Esophagus squamous epithelium (tissue), 5 donors: ENCODE measurements at regions not wholly inside any gene's neighbourhood (a gene's known extent, or its start where the extent isn't known, plus 50 kb on each side); places are given as distances from the start of the nearest gene placed in this dataset.

Experiments
- DNase-seq: peaks from one replicate; lab custom pipeline; 2025; lab: John Stamatoyannopoulos, UW
- H3K27ac ChIP-seq, 4 donors: fragments of 200-600 bp; sonication (generic); one replicate each; pipeline ENCODE4 v1.5.1; 2016 to 2019; ENCODE audit warnings: mild to moderate bottlenecking in 1 of 4
- H3K27me3 ChIP-seq, 4 donors: fragments of 200-600 bp; sonication (generic); 1 replicate in 3 of 4; 2 replicates in 1 of 4; pipeline versions ENCODE4 v1.5.1 to v1.6.0; 2017 to 2021; ENCODE audit warnings: antibody characterized with exemption in 1 of 4
- H3K36me3 ChIP-seq, 3 donors: fragments of 200-600 bp; sonication (generic); one replicate each; pipeline ENCODE4 v1.5.1; 2016 to 2019
- H3K4me1 ChIP-seq, 3 donors: fragments of 200-600 bp; sonication (generic); one replicate each; pipeline ENCODE4 v1.5.1; 2017 to 2019
- H3K4me3 ChIP-seq, 4 donors: fragments of 200-600 bp; sonication (generic); 1 replicate in 3 of 4; 2 replicates in 1 of 4; pipeline ENCODE4 v1.5.1; 2016 to 2019; ENCODE audit warnings: mild to moderate bottlenecking in 2 of 4, moderate library complexity in 1 of 4
- H3K9me3 ChIP-seq, 3 donors: fragments of 200-600 bp; sonication (generic); one replicate each; pipeline ENCODE4 v1.5.1; 2016 to 2019
- POLR2A ChIP-seq, 4 donors: fragments of 450-650 bp; IDR thresholded peaks; one replicate each; pipeline ENCODE4 v1.6.1; 2017; ENCODE audit warnings: antibody characterized with exemption in 4 of 4, mild to moderate bottlenecking in 4 of 4, moderate library complexity in 3 of 4
- WGBS, 2 donors: methylation state at CpG; one replicate each; pipeline ENCODE4 v1.1.5; 2018; 5-methylcytosine and 5-hydroxymethylcytosine counted together
- intact Hi-C: fragments of 100-400 bp; cut with DNase I; formaldehyde crosslinking; loops from one replicate; pipeline ENCODE4 v1.15.0; 2022
- TF ChIP-seq, protein P1 (sequence below), 6 experiments: fragments of 450-650 bp in 4 of 6; fragments of 200-600 bp in 2 of 6; sonication (generic) in 2 of 6; IDR thresholded peaks; one replicate each; pipeline ENCODE4 v1.5.1; 2016 to 2019; ENCODE audit warnings: antibody characterized with exemption in 6 of 6, mild to moderate bottlenecking in 4 of 6, moderate library complexity in 4 of 6
- donor health status: DM: yes; HTN: yes; CAD: no.

DNA sequence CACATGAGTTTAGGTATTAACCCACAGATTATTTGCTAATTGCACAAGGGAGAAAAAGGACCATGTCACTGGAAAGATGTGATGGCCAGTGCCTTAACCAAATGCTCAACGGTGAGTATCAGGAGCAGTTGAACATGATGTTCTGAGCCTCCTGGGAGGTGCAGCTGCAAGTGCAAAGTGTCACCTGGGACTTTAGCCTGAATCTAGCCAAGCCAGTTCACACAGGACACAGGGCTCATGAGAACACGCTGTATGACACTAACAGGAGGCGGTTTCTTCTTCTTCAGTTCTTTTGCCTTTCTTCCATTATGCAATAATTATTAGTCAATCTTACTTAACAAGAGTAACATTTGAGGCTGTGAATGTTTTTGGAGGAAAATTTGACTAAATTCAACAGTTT is 225.3 kb downstream of the THBS2 start:
- Histone ChIP-seq H3K27me3 (no peaks in the 10 kb centered on the region), H3K4me1 (peaks cover 0 to 4% (median 0%) of the 10 kb centered on the region in 3 donors), H3K4me3 (no peak overlapping the region), H3K9me3 (no peaks in the 10 kb centered on the region), H3K36me3 (no peaks in the 10 kb centered on the region), H3K27ac (no peak overlapping the region)
- intact Hi-C loops: no loop called here
- DNase-seq: no peak
- WGBS, 2 donors: 73 to 88% methylated on average over 3 of the region's 3 CpGs
- TF ChIP-seq, protein P1, sequence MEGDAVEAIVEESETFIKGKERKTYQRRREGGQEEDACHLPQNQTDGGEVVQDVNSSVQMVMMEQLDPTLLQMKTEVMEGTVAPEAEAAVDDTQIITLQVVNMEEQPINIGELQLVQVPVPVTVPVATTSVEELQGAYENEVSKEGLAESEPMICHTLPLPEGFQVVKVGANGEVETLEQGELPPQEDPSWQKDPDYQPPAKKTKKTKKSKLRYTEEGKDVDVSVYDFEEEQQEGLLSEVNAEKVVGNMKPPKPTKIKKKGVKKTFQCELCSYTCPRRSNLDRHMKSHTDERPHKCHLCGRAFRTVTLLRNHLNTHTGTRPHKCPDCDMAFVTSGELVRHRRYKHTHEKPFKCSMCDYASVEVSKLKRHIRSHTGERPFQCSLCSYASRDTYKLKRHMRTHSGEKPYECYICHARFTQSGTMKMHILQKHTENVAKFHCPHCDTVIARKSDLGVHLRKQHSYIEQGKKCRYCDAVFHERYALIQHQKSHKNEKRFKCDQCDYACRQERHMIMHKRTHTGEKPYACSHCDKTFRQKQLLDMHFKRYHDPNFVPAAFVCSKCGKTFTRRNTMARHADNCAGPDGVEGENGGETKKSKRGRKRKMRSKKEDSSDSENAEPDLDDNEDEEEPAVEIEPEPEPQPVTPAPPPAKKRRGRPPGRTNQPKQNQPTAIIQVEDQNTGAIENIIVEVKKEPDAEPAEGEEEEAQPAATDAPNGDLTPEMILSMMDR (IDR thresholded peaks at IDR 0.05): no peak
- no peak for TF ChIP-seq POLR2A (IDR thresholded peaks at IDR 0.05)

DNA sequence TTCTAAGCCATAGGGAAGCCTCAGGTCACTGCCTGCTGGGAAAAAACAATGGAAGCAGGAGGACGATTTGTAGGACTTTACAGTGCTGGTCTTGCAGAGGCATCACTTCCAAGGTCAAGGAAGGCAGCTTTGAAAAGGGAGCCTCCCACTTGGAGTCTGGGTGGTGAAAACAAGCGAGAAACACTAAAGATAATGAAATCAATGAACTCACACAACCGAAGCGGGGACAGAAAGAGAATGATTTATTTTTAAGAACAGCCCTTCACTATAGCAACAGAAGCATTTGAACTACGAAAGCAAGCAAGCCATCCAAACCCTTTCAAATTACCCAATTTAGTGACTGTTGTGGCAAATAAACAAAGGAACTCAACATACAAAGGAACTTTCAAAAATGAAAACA is 227.5 kb downstream of the THBS2 start:
- DNase-seq: no peak
- Histone ChIP-seq H3K27ac (peak overlapping the region in 3 of 4 donors; percentile 8 to 19 (median 17)), H3K4me3 (no peak overlapping the region), H3K27me3 (no peaks in the 10 kb centered on the region), H3K36me3 (no peaks in the 10 kb centered on the region), H3K4me1 (peaks cover 0 to 6% (median 0%) of the 10 kb centered on the region in 3 donors), H3K9me3 (no peaks in the 10 kb centered on the region)
- 59 to 76% methylated on average over 5 of the region's 5 CpGs for WGBS, 2 donors
- intact Hi-C loops: no loop called here
- no peak for TF ChIP-seq POLR2A (IDR thresholded peaks at IDR 0.05)
- TF ChIP-seq, protein P1 (IDR thresholded peaks at IDR 0.05): no peak

DNA sequence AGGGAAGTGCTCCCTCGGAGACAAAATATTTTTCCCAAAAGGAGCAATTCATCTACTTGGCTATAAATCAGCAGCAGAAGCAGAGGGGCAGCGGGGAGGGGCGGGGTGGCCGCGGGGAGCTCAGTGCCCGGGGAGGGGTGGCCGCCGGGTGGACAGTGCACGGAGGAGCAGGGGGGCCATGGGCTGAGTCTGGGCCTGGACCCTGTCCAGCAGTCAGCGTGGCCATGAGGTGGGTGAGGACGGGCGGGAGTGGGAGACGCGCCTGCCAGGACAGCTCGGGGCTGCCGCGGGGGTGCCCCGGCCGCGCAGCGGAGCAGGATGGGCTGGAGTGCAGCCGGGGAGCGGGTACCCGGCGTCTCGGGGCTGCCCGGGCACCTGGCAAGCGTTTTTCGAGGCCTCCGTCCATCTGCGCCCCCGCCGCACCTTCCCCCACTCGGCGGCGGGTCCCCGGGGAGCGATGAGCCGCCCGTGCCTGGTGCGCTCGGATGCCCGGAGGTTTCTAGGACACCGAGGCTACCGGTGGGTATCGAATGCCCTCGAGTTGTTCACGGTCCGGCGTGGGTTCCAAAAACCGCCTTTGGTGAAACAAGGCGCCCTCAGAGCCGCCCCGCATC is 229.5 kb downstream of the THBS2 start:
- H3K27me3 ChIP-seq: no peaks in the 10 kb centered on the region
- intact Hi-C loops: no loop called here
- peak overlapping the region in 1 of 4 donors; percentile 23 for H3K27ac ChIP-seq
- TF ChIP-seq, protein P1 (IDR thresholded peaks at IDR 0.05): no peak
- no peak for TF ChIP-seq POLR2A (IDR thresholded peaks at IDR 0.05)
- H3K36me3 ChIP-seq: no peaks in the 10 kb centered on the region
- peak overlapping the region in 1 of 4 donors; percentile 22 for H3K4me3 ChIP-seq
- H3K9me3 ChIP-seq: no peaks in the 10 kb centered on the region
- no peak for DNase-seq
- H3K4me1 ChIP-seq: peaks cover 0 to 24% (median 8%) of the 10 kb centered on the region in 3 donors
- 92 to 93% methylated on average over 8 to 28 of the region's 54 CpGs for WGBS, 2 donors

DNA sequence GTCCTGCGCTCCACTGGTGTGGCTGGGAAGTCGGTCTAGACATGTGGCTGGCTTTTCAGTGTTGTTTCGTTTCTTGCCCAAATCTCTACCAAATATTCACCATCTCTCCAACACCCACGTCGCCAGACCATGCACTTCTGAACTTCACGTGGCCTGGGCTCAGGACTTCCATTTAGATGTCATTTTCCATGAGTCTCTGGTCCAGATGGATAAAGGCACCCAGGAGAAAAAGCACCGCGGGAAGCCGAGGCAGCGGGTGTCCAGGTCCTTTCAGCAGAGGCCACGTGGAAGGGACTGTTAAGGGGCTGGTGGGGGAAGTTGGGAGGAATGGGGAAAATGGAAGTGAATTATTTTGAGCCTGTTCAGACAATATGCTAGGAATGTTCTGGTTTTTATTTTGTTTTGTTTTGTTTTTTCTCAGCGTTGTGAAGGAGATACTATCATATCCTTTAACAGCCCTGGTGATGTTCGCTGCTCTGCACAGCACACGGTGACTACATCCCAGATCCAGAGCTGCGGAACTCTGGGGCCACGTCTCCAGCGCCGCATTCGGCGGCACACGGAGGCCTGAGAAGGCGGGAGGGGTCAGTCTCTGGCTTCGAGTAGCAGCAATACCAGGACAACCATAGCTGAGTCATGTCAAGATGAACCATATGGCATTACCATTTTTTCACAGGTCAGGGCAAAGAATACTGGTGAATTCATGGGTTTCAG is 230.3 kb downstream of the THBS2 start:
- Histone ChIP-seq H3K27me3 (no peaks in the 10 kb centered on the region), H3K4me3 (peak overlapping the region in 1 of 4 donors; percentile 22), H3K4me1 (peaks cover 0 to 32% (median 9%) of the 10 kb centered on the region in 3 donors), H3K36me3 (no peaks in the 10 kb centered on the region), H3K27ac (peak overlapping the region in 1 of 4 donors; percentile 23), H3K9me3 (no peaks in the 10 kb centered on the region)
- intact Hi-C loops: no loop called here
- no peak for DNase-seq
- WGBS, 2 donors: 88 to 90% methylated on average over 14 to 15 of the region's 23 CpGs
- TF ChIP-seq, protein P1 (IDR thresholded peaks at IDR 0.05): no peak

DNA sequence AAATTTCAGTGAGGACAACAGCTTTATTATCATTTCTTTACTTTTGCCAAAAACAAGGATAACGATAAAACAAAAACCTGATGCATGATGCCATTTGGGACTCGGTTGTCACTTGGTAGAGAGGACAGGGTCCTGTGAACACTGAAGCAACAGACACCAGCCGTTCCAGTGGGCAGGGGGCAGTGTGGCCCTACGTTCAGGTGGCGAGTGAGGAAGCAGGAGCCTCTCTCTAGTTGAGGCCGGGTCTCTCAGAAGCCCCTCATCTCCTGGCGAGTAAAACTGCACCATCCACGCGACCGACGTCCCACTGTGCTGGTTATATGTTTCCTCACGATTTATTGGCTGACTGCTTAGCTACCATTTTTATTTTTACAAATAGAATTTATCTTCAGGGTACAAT is 231.6 kb downstream of the THBS2 start:
- WGBS, 2 donors: 80 to 83% methylated on average over 12 of the region's 12 CpGs
- no peak for DNase-seq
- peaks cover 0 to 2% (median 1%) of the 10 kb centered on the region in 3 donors for H3K9me3 ChIP-seq
- H3K4me3 ChIP-seq: no peak overlapping the region
- no peaks in the 10 kb centered on the region for H3K27me3 ChIP-seq
- TF ChIP-seq POLR2A (IDR thresholded peaks at IDR 0.05): no peak
- TF ChIP-seq, protein P1 (IDR thresholded peaks at IDR 0.05): no peak
- no peak overlapping the region for H3K27ac ChIP-seq
- H3K36me3 ChIP-seq: no peaks in the 10 kb centered on the region
- peaks cover 0 to 32% (median 9%) of the 10 kb centered on the region in 3 donors for H3K4me1 ChIP-seq
- intact Hi-C loops: no loop called here
